Vagina (tissue), 2 donors: ENCODE measurements at regions not wholly inside any gene's neighbourhood (a gene's known extent, or its start where the extent isn't known, plus 50 kb on each side); places are given as distances from the start of the nearest gene placed in this dataset.

Experiments
- POLR2A ChIP-seq, 2 donors: fragments of 450-650 bp; IDR thresholded peaks; one replicate each; pipeline ENCODE4 v1.6.1; 2017; ENCODE audit warnings: antibody characterized with exemption in 2 of 2, mild to moderate bottlenecking in 2 of 2, moderate library complexity in 2 of 2
- POLR2AphosphoS5 ChIP-seq, 2 donors: sonication (generic); formaldehyde crosslinking; IDR thresholded peaks; one replicate each; pipeline ENCODE4 v1.9.0; 2017; ENCODE audit warnings: antibody characterized with exemption in 2 of 2, mild to moderate bottlenecking in 2 of 2, low read depth in 1 of 2; ENCODE audit not compliant: insufficient read depth in 1 of 2
- TF ChIP-seq, protein P1 (sequence below), 3 experiments: fragments of 450-650 bp in 2 of 3; fragments of 200-600 bp in 1 of 3; sonication (generic) in 1 of 3; IDR thresholded peaks; one replicate each; pipeline ENCODE4 v1.5.1; 2017 to 2019; ENCODE audit warnings: antibody characterized with exemption in 3 of 3, mild to moderate bottlenecking in 2 of 3, moderate library complexity in 2 of 3

DNA sequence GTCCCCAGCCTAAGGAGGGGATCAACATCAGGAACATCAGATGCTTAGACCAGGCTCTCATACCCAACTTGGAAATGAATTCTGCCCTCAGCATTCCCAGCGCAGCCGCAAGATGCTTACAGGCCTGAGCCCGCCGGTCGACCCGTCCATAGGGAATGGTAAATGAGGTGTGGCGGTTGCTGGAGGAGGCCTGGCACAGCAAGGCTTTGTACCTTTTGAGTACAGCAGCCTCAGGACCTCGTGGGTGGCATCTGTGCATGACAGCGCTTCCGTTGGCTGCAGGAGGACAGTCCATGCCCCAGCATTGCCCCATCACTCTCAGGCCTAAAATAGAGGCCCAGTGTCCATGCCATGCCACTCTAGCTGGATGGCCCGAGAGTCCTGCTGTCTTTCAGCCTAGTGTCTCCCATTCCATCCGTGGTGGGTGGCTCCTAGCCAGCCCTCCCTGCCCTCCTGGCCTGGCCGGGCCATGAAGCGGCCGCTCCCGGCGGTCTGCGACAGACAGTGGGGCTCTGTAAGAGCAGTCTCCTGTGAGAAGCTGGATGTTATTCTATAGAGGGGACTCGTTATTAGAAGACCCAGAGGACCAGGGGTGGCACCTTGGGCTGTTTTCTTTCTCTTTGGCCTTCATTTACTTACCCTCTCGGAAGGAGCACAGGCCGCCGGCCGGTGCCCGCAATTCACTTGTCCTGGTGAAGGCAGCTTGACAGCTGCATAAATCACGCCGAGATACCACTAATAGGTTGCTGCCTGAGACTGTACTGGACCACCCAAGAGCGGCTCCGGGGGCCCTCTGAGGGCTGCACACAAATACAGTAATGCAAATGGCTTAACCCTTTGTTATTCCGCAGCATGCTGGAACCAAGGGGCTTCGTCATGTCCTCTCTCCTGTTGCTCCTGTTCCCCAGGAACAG, 223.5 kb upstream of the TUT7 start:
- TF ChIP-seq, protein P1, sequence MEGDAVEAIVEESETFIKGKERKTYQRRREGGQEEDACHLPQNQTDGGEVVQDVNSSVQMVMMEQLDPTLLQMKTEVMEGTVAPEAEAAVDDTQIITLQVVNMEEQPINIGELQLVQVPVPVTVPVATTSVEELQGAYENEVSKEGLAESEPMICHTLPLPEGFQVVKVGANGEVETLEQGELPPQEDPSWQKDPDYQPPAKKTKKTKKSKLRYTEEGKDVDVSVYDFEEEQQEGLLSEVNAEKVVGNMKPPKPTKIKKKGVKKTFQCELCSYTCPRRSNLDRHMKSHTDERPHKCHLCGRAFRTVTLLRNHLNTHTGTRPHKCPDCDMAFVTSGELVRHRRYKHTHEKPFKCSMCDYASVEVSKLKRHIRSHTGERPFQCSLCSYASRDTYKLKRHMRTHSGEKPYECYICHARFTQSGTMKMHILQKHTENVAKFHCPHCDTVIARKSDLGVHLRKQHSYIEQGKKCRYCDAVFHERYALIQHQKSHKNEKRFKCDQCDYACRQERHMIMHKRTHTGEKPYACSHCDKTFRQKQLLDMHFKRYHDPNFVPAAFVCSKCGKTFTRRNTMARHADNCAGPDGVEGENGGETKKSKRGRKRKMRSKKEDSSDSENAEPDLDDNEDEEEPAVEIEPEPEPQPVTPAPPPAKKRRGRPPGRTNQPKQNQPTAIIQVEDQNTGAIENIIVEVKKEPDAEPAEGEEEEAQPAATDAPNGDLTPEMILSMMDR (IDR thresholded peaks at IDR 0.05) = no peak
- TF ChIP-seq POLR2A (IDR thresholded peaks at IDR 0.05) (no peak), POLR2AphosphoS5 (IDR thresholded peaks at IDR 0.05; ENCODE audit: insufficient read depth in 1 of 2, low read depth in 1 of 2) (no peak)
